CD14-positive monocyte (primary cell): ENCODE measurements at regions not wholly inside any gene's neighbourhood (a gene's known extent, or its start where the extent isn't known, plus 50 kb on each side); places are given as distances from the start of the nearest gene placed in this dataset.
"Not testable (repeated sequence)": the region's sequence is repeated elsewhere in the genome, so short reads cannot be mapped to it uniquely, and the experiment has no call there.

ENCODE experiments used
- DNase-seq, 3 donors: peaks; one replicate each; pipeline ENCODE4 v3.0.0-alpha.2; 2011 to 2022
- H2AFZ ChIP-seq: 2 replicates; pipeline ENCODE4 v1.6.0; 2012; ENCODE audit warnings: mild to moderate bottlenecking, low read depth, low read length, inconsistent platforms; ENCODE audit not compliant: insufficient read depth, poor library complexity, severe bottlenecking
- H3K27ac ChIP-seq, 2 donors: 1 replicate in 1 of 2; 2 replicates in 1 of 2; pipeline ENCODE4 v1.5.1; 2012 to 2013; ENCODE audit warnings: low read length in 2 of 2, control low read depth in 1 of 2, inconsistent platforms in 1 of 2, low read depth in 1 of 2, mild to moderate bottlenecking in 1 of 2
- H3K27me3 ChIP-seq, 2 donors: one replicate each; pipeline versions ENCODE4 v1.6.0 to v1.6.1; 2011 to 2013; ENCODE audit warnings: low read length in 2 of 2; ENCODE audit not compliant: control insufficient read depth in 2 of 2, insufficient read depth in 2 of 2
- H3K36me3 ChIP-seq, 2 donors: replicated peaks in 1 of 2; 1 replicate in 1 of 2; 2 replicates in 1 of 2; pipeline versions ENCODE4 v1.5.1 to v1.6.1; 2012 to 2013; ENCODE audit warnings: low read length in 2 of 2, control low read depth in 1 of 2, inconsistent platforms in 1 of 2, mild to moderate bottlenecking in 1 of 2; ENCODE audit not compliant: insufficient read depth in 2 of 2, control insufficient read depth in 1 of 2
- H3K4me1 ChIP-seq, 2 donors: 1 replicate in 1 of 2; 2 replicates in 1 of 2; pipeline versions ENCODE4 v1.5.1 to v1.6.1; 2012 to 2013; ENCODE audit warnings: low read length in 2 of 2, control low read depth in 1 of 2, inconsistent platforms in 1 of 2, mild to moderate bottlenecking in 1 of 2, moderate library complexity in 1 of 2; ENCODE audit not compliant: insufficient read depth in 2 of 2, control insufficient read depth in 1 of 2
- H3K4me2 ChIP-seq: replicated peaks from 2 replicates; pipeline ENCODE3; 2012; ENCODE audit warnings: low read length, moderate library complexity, mild to moderate bottlenecking; ENCODE audit not compliant: poor library complexity, severe bottlenecking; ENCODE audit errors: extremely low read depth
- H3K4me3 ChIP-seq, 3 experiments: fragments of 200-600 bp in 1 of 3; sonication (generic) in 1 of 3; replicated peaks in 1 of 3; 1 replicate in 2 of 3; 2 replicates in 1 of 3; pipeline ENCODE4 v1.5.1; 2011 to 2013; ENCODE audit warnings: low read length in 3 of 3, mild to moderate bottlenecking in 3 of 3, control low read depth in 2 of 3, low read depth in 2 of 3, inconsistent platforms in 1 of 3, moderate library complexity in 1 of 3
- H3K79me2 ChIP-seq: 2 replicates; pipeline ENCODE4 v1.6.0; 2012; ENCODE audit warnings: mild to moderate bottlenecking, control low read depth, inconsistent platforms, low read length, moderate library complexity; ENCODE audit not compliant: insufficient read depth
- H3K9ac ChIP-seq: 2 replicates; pipeline ENCODE4 v1.6.0; 2017; ENCODE audit warnings: low read length, mild to moderate bottlenecking; ENCODE audit not compliant: insufficient read depth, poor library complexity, severe bottlenecking
- H3K9me3 ChIP-seq, 2 donors: replicated peaks in 1 of 2; 1 replicate in 1 of 2; 2 replicates in 1 of 2; pipeline versions ENCODE4 v1.5.1 to v1.6.1; 2012 to 2013; ENCODE audit warnings: low read length in 2 of 2, control low read depth in 1 of 2; ENCODE audit not compliant: control insufficient read depth in 1 of 2, insufficient read depth in 1 of 2
- H4K20me1 ChIP-seq: 2 replicates; pipeline ENCODE4 v1.6.0; 2012; ENCODE audit warnings: mild to moderate bottlenecking, low read length, control low read depth, moderate library complexity; ENCODE audit not compliant: insufficient read depth
- H3K27ac Mint-ChIP-seq, 7 donors: one replicate each; pipeline ENCODE4 v1.8.0; 2020; ENCODE audit warnings: mild to moderate bottlenecking in 7 of 7, mixed read lengths in 7 of 7, moderate library complexity in 6 of 7, inconsistent platforms in 2 of 7
- H3K27me3 Mint-ChIP-seq, 3 donors: one replicate each; pipeline ENCODE4 v1.8.0; 2021 to 2022; ENCODE audit warnings: low read depth in 3 of 3, mild to moderate bottlenecking in 3 of 3, mixed read lengths in 3 of 3, moderate library complexity in 3 of 3, inconsistent platforms in 1 of 3
- H3K36me3 Mint-ChIP-seq, 2 donors: one replicate each; pipeline ENCODE4 v1.8.0; 2020; ENCODE audit warnings: mixed read lengths in 2 of 2, inconsistent platforms in 1 of 2, mild to moderate bottlenecking in 1 of 2
- H3K4me1 Mint-ChIP-seq: one replicate; pipeline ENCODE4 v1.8.0; 2020; ENCODE audit warnings: mild to moderate bottlenecking, mixed read lengths
- H3K4me3 Mint-ChIP-seq, 2 donors: one replicate each; pipeline ENCODE4 v1.8.0; 2020; ENCODE audit warnings: mild to moderate bottlenecking in 2 of 2, mixed read lengths in 2 of 2, moderate library complexity in 1 of 2
- H3K9me3 Mint-ChIP-seq, 7 donors: one replicate each; pipeline ENCODE4 v1.8.0; 2020 to 2022; ENCODE audit warnings: mixed read lengths in 7 of 7, mild to moderate bottlenecking in 6 of 7, moderate library complexity in 6 of 7, inconsistent platforms in 2 of 7
- WGBS: methylation state at CpG from one replicate; pipeline ENCODE4 v1.1.5; 2013; ENCODE audit warnings: missing lambda C conversion rate; ENCODE audit not compliant: insufficient coverage; 5-methylcytosine and 5-hydroxymethylcytosine counted together
- intact Hi-C, 2 donors: fragments of 100-400 bp; cut with micrococcal nuclease; formaldehyde crosslinking; loops; one replicate each; pipeline versions ENCODE4 v1.15.0 to v1.15.1; 2023

GRCh38 chr5:21484498-21484889 lies 1368.7 kb downstream of the CDH12 start:
- H3K27ac Mint-ChIP-seq, H2AFZ ChIP-seq, H3K27ac ChIP-seq, H3K4me1 ChIP-seq, H3K27me3 ChIP-seq, intact Hi-C loops, H3K4me3 ChIP-seq, H3K27me3 Mint-ChIP-seq, H3K4me2 ChIP-seq, H3K79me2 ChIP-seq, H3K9ac ChIP-seq, H3K4me1 Mint-ChIP-seq, H4K20me1 ChIP-seq, DNase-seq, H3K4me3 Mint-ChIP-seq, H3K36me3 ChIP-seq: not testable (repeated sequence)
- H3K9me3 Mint-ChIP-seq: peaks cover 4 to 21% (median 14%) of the 10 kb centered on the region in 7 donors
- 99% methylated on average over 7 of the region's 19 CpGs for WGBS
- H3K36me3 Mint-ChIP-seq: peaks cover 13 to 30% of the 10 kb centered on the region in 2 donors
- H3K9me3 ChIP-seq: peaks cover 0 to 16% of the 10 kb centered on the region in 2 donors

GRCh38 chr5:21483790-21484497 lies 1369.2 kb downstream of the CDH12 start:
- H3K9ac ChIP-seq, H3K4me3 ChIP-seq, H3K4me1 Mint-ChIP-seq, H3K4me2 ChIP-seq, H3K27me3 ChIP-seq, H3K36me3 ChIP-seq, H3K27ac ChIP-seq, H3K4me3 Mint-ChIP-seq, intact Hi-C loops, H3K27ac Mint-ChIP-seq, H3K79me2 ChIP-seq, H2AFZ ChIP-seq, H3K4me1 ChIP-seq, H4K20me1 ChIP-seq, H3K27me3 Mint-ChIP-seq, DNase-seq: not testable (repeated sequence)
- Mint-ChIP-seq H3K36me3 (peaks cover 15 to 34% of the 10 kb centered on the region in 2 donors), H3K9me3 (peaks cover 4 to 21% (median 14%) of the 10 kb centered on the region in 7 donors)
- H3K9me3 ChIP-seq: peaks cover 0 to 16% of the 10 kb centered on the region in 2 donors
- WGBS: 97% methylated on average over 14 of the region's 19 CpGs

- H3K27ac ChIP-seq, H3K4me1 Mint-ChIP-seq, H3K4me3 ChIP-seq, H3K9ac ChIP-seq, H3K79me2 ChIP-seq, H3K4me3 Mint-ChIP-seq, H3K4me1 ChIP-seq, H2AFZ ChIP-seq, H3K36me3 ChIP-seq, H3K27ac Mint-ChIP-seq, H4K20me1 ChIP-seq, intact Hi-C loops, H3K27me3 Mint-ChIP-seq, H3K4me2 ChIP-seq, DNase-seq, H3K27me3 ChIP-seq: not testable (repeated sequence)
- peaks cover 17 to 37% of the 10 kb centered on the region in 2 donors for H3K36me3 Mint-ChIP-seq
- peaks cover 4 to 21% (median 14%) of the 10 kb centered on the region in 7 donors for H3K9me3 Mint-ChIP-seq
- peaks cover 0 to 16% of the 10 kb centered on the region in 2 donors for H3K9me3 ChIP-seq
- WGBS: 96% methylated on average over 16 of the region's 22 CpGs
These were observed 1370.0 kb downstream of the CDH12 start for GRCh38 chr5:21482983-21483650.

- H3K79me2 ChIP-seq, H3K27me3 ChIP-seq, intact Hi-C loops, H3K27ac ChIP-seq, H3K27me3 Mint-ChIP-seq, H3K4me3 Mint-ChIP-seq, H3K4me1 Mint-ChIP-seq, H3K36me3 ChIP-seq, H3K4me1 ChIP-seq, H3K9ac ChIP-seq, H4K20me1 ChIP-seq, H3K4me3 ChIP-seq, H2AFZ ChIP-seq, H3K4me2 ChIP-seq, H3K27ac Mint-ChIP-seq: not testable (repeated sequence)
- peak in 1 of 3 donors; percentile 12 for DNase-seq
- WGBS: 96% methylated on average over 12 of the region's 13 CpGs
- H3K9me3 ChIP-seq: peaks cover 0 to 16% of the 10 kb centered on the region in 2 donors
- Mint-ChIP-seq H3K36me3 (peaks cover 17 to 37% of the 10 kb centered on the region in 2 donors), H3K9me3 (peaks cover 4 to 24% (median 14%) of the 10 kb centered on the region in 7 donors)
These were observed 1370.6 kb downstream of the CDH12 start for GRCh38 chr5:21482522-21482921.
